ENCODE measurements at regions not wholly inside any gene's neighbourhood (a gene's known extent, or its start where the extent isn't known, plus 50 kb on each side); places are given as distances from the start of the nearest gene placed in this dataset.

DNA sequence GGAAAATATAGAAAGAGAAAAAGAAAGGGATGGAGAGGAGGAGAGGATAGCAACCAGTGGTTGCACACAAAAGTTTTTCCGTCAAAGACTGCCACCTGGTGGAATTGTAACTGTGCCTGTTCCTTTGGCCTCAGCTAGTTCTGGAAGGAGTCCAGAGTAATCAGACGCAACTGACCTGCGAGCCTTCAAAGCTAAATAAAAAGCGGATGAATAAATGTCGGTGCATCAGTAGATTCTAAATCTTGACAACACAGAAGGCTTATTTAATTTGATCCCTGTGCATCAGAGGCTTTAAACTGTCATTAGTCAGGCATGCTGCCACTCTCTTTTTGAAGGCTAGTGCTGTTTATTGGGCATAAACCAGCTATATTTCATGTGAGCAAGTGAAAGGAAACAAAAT is 132.9 kb upstream of the ACO1 start:
- peak; percentile 58 for DNase-seq (ENCODE audit: low read depth, low spot score)
- intact Hi-C loops (cut with micrococcal nuclease) (loop anchor here (1.0 kb wide), 1 partner anchor 1131 kb away; no protein-coding TSS in a partner anchor), dilution Hi-C loops (cut with MboI; ENCODE audit: extremely low pct_ligation_motif_present, low sequenced_read_pairs) (no loop called here)
- Histone ChIP-seq H3K36me3 (ENCODE audit: control insufficient read depth in 2 of 2, extremely low read depth in 1 of 2, insufficient read depth in 2 of 2, low read length in 2 of 2) (no peaks in the 10 kb centered on the region), H3K4me3 (replicated peaks in 1 of 3; ENCODE audit: insufficient read depth in 1 of 3, low read depth in 1 of 3, low read length in 3 of 3) (no peak overlapping the region), H3K9me3 (replicated peaks; ENCODE audit: control insufficient read depth, insufficient read depth, low read length) (no peaks in the 10 kb centered on the region), H3K9ac (replicated peaks; ENCODE audit: extremely low read depth, insufficient read depth, low read length) (no peak overlapping the region), H3K4me1 (ENCODE audit: control insufficient read depth, extremely low read depth, insufficient read depth, low read length) (no peaks in the 10 kb centered on the region), H4K20me1 (replicated peaks; ENCODE audit: control insufficient read depth, extremely low read depth, insufficient read depth, low read length) (no peaks in the 10 kb centered on the region), H3K27me3 (ENCODE audit: control insufficient read depth in 2 of 2, insufficient read depth in 2 of 2, low read length in 2 of 2) (no peaks in the 10 kb centered on the region), H3K79me2 (ENCODE audit: control insufficient read depth, insufficient read depth, low read length) (no peaks in the 10 kb centered on the region), H2AFZ (ENCODE audit: low read depth, low read length) (no peak overlapping the region), H3K9me1 (replicated peaks; ENCODE audit: control insufficient read depth, extremely low read depth, insufficient read depth, low read length) (no peaks in the 10 kb centered on the region), H3K27ac (ENCODE audit: insufficient read depth, low read depth, low read length) (no peak overlapping the region), H3K4me2 (ENCODE audit: insufficient read depth, low read length) (no peak overlapping the region)
- FAIRE-seq, result peak; percentile 78
- BruUV-seq (replicated peaks), result no TSS peak
- POLR2A ChIA-PET, result no interaction called here
- CTCF ChIA-PET, result interaction anchor here (0.8 to 1.5 kb wide), 6 partner anchors 9 to 1132 kb away, joined by 3 to 9 read pairs (median 4); no protein-coding TSS in a partner anchor
- no peak for TF ChIP-seq POLR2A (IDR thresholded peaks at IDR 0.05; ENCODE audit: low read depth, low read length)
- no peak for TF ChIP-seq JUN (IDR thresholded peaks at IDR 0.05; ENCODE audit: borderline replicate concordance, insufficient read depth, insufficient read length, low read depth)
- no peak for TF ChIP-seq POLR2AphosphoS5 (IDR thresholded peaks at IDR 0.05; ENCODE audit: insufficient read depth, low read depth, low read length)
- TF ChIP-seq, protein P1, sequence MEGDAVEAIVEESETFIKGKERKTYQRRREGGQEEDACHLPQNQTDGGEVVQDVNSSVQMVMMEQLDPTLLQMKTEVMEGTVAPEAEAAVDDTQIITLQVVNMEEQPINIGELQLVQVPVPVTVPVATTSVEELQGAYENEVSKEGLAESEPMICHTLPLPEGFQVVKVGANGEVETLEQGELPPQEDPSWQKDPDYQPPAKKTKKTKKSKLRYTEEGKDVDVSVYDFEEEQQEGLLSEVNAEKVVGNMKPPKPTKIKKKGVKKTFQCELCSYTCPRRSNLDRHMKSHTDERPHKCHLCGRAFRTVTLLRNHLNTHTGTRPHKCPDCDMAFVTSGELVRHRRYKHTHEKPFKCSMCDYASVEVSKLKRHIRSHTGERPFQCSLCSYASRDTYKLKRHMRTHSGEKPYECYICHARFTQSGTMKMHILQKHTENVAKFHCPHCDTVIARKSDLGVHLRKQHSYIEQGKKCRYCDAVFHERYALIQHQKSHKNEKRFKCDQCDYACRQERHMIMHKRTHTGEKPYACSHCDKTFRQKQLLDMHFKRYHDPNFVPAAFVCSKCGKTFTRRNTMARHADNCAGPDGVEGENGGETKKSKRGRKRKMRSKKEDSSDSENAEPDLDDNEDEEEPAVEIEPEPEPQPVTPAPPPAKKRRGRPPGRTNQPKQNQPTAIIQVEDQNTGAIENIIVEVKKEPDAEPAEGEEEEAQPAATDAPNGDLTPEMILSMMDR (IDR thresholded peaks at IDR 0.05; ENCODE audit: extremely low read depth in 1 of 2, insufficient read depth in 1 of 2, low read depth in 1 of 2, low read length in 2 of 2), result peak; percentile 46 to 62

DNA sequence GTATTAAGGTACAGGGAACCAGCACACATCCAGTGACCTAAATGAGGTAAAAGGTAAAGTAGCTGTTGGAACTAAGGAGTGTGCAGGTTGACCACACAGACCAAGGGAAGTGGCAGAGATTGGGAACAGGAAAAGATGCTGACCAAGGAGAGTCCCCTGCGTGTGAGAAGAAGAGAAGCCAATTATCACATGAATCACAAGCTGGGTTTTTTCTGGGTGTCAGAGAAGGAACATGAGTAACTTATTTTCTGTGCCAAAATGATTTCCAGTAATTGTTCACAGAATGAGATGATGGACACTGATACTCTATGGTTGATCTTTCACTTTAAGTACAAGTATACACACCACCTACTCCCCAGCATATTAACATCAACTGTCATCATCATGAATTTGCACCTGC is 130.7 kb upstream of the ACO1 start:
- no peaks in the 10 kb centered on the region for H3K36me3 ChIP-seq (ENCODE audit: control insufficient read depth in 2 of 2, extremely low read depth in 1 of 2, insufficient read depth in 2 of 2, low read length in 2 of 2)
- H3K79me2 ChIP-seq (ENCODE audit: control insufficient read depth, insufficient read depth, low read length), result no peaks in the 10 kb centered on the region
- no peaks in the 10 kb centered on the region for H3K9me3 ChIP-seq (replicated peaks; ENCODE audit: control insufficient read depth, insufficient read depth, low read length)
- no peak overlapping the region for H3K4me2 ChIP-seq (ENCODE audit: insufficient read depth, low read length)
- no peaks in the 10 kb centered on the region for H3K27me3 ChIP-seq (ENCODE audit: control insufficient read depth in 2 of 2, insufficient read depth in 2 of 2, low read length in 2 of 2)
- H2AFZ ChIP-seq (ENCODE audit: low read depth, low read length), result no peak overlapping the region
- no peak overlapping the region for H3K9ac ChIP-seq (replicated peaks; ENCODE audit: extremely low read depth, insufficient read depth, low read length)
- no peak for DNase-seq (ENCODE audit: low read depth, low spot score)
- no peaks in the 10 kb centered on the region for H3K9me1 ChIP-seq (replicated peaks; ENCODE audit: control insufficient read depth, extremely low read depth, insufficient read depth, low read length)
- no peak for FAIRE-seq
- POLR2A ChIA-PET, result no interaction called here
- intact Hi-C loops (cut with micrococcal nuclease) (no loop called here), dilution Hi-C loops (cut with MboI; ENCODE audit: extremely low pct_ligation_motif_present, low sequenced_read_pairs) (no loop called here)
- CTCF ChIA-PET, result no interaction called here
- TF ChIP-seq JUN (IDR thresholded peaks at IDR 0.05; ENCODE audit: borderline replicate concordance, insufficient read depth, insufficient read length, low read depth) (no peak), GATA2 (IDR thresholded peaks at IDR 0.05; ENCODE audit: insufficient read depth, insufficient read length, low read depth, low read length) (no peak), EZH2 (IDR thresholded peaks at IDR 0.05; ENCODE audit: borderline replicate concordance, low read depth, low read length, severe bottlenecking) (no peak), POLR2A (IDR thresholded peaks at IDR 0.05; ENCODE audit: low read depth, low read length) (no peak), MYC (IDR thresholded peaks at IDR 0.05; ENCODE audit: low read depth, low read length) (no peak), FOS (IDR thresholded peaks at IDR 0.05; ENCODE audit: borderline replicate concordance, insufficient read depth, low read length) (no peak), POLR2AphosphoS5 (IDR thresholded peaks at IDR 0.05; ENCODE audit: insufficient read depth, low read depth, low read length) (no peak)
- TF ChIP-seq, protein P2, sequence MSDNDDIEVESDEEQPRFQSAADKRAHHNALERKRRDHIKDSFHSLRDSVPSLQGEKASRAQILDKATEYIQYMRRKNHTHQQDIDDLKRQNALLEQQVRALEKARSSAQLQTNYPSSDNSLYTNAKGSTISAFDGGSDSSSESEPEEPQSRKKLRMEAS (IDR thresholded peaks at IDR 0.05; ENCODE audit: insufficient read depth, insufficient read length), result no peak
- TF ChIP-seq, protein P1 (IDR thresholded peaks at IDR 0.05; ENCODE audit: extremely low read depth in 1 of 2, insufficient read depth in 1 of 2, low read depth in 1 of 2, low read length in 2 of 2), result no peak
- no peaks in the 10 kb centered on the region for H3K4me1 ChIP-seq (ENCODE audit: control insufficient read depth, extremely low read depth, insufficient read depth, low read length)
- H4K20me1 ChIP-seq (replicated peaks; ENCODE audit: control insufficient read depth, extremely low read depth, insufficient read depth, low read length), result no peaks in the 10 kb centered on the region
- H3K27ac ChIP-seq (ENCODE audit: insufficient read depth, low read depth, low read length), result no peak overlapping the region
- H3K4me3 ChIP-seq (replicated peaks in 1 of 3; ENCODE audit: insufficient read depth in 1 of 3, low read depth in 1 of 3, low read length in 3 of 3), result no peak overlapping the region
- BruUV-seq (replicated peaks), result no TSS peak
